ENCODE measurements at regions not wholly inside any gene's neighbourhood (a gene's known extent, or its start where the extent isn't known, plus 50 kb on each side); places are given as distances from the start of the nearest gene placed in this dataset.

- DNase-seq (ENCODE audit: low spot score): no peak
- no peak overlapping the region for H2BK120ac ChIP-seq (ENCODE audit: low read depth, low read length)
- no peak overlapping the region for H3K4me2 ChIP-seq (ENCODE audit: insufficient read depth, low read length, poor library complexity, severe bottlenecking)
- H3K9me3 ChIP-seq (replicated peaks in 1 of 2; ENCODE audit: control insufficient read depth in 2 of 2, insufficient read depth in 1 of 2, low read depth in 1 of 2, low read length in 2 of 2): no peaks in the 10 kb centered on the region
- H2BK12ac ChIP-seq (ENCODE audit: low read length): no peak overlapping the region
- H3K4ac ChIP-seq (ENCODE audit: low read length): no peak overlapping the region
- no peak overlapping the region for H2BK5ac ChIP-seq (ENCODE audit: low read length)
- no peaks in the 10 kb centered on the region for H3K36me3 ChIP-seq (replicated peaks in 1 of 2; ENCODE audit: control insufficient read depth in 2 of 2, insufficient read depth in 2 of 2, low read length in 2 of 2)
- WGBS, 2 donors (ENCODE audit: extremely low coverage in 2 of 2, insufficient read length in 2 of 2, insufficient replicate concordance in 1 of 2): no CpG with 5 or more reads among the region's 4 CpGs
- no peak overlapping the region for H3K4me3 ChIP-seq (ENCODE audit: low read length in 2 of 2)
- no peak overlapping the region for H2AFZ ChIP-seq (ENCODE audit: low read length)
- no peak overlapping the region for H3K23ac ChIP-seq (ENCODE audit: low read depth, low read length, poor library complexity)
- H4K8ac ChIP-seq (ENCODE audit: low read depth, low read length): no peak overlapping the region
- no peak overlapping the region for H3K27ac ChIP-seq (replicated peaks; ENCODE audit: low read length)
- H3K27me3 ChIP-seq (ENCODE audit: control insufficient read depth in 3 of 3, insufficient read depth in 3 of 3, low read depth in 1 of 3, low read length in 3 of 3): no peaks in the 10 kb centered on the region
- H2AK5ac ChIP-seq (ENCODE audit: low read depth, low read length): no peak overlapping the region
- H4K91ac ChIP-seq (ENCODE audit: low read depth, low read length, poor library complexity): no peak overlapping the region
- H3K79me1 ChIP-seq (ENCODE audit: low read depth, low read length): no peaks in the 10 kb centered on the region
- no peak overlapping the region for H2BK15ac ChIP-seq (ENCODE audit: low read length)
- H3K9ac ChIP-seq (ENCODE audit: low read depth, low read length, poor library complexity): no peak overlapping the region
- no peak overlapping the region for H3K18ac ChIP-seq (ENCODE audit: low read length)
- H3K14ac ChIP-seq (ENCODE audit: low read length): no peak overlapping the region
- no peaks in the 10 kb centered on the region for H3K4me1 ChIP-seq (ENCODE audit: control insufficient read depth in 2 of 2, insufficient read depth in 1 of 2, low read depth in 1 of 2, low read length in 2 of 2)
Observed at GRCh38 chrX:147468600-147468999, 443.1 kb upstream of the FMR1 start.

- Histone ChIP-seq H3K36me3 (replicated peaks in 1 of 2; ENCODE audit: control insufficient read depth in 2 of 2, insufficient read depth in 2 of 2, low read length in 2 of 2) (no peaks in the 10 kb centered on the region), H3K4ac (ENCODE audit: low read length) (no peak overlapping the region), H4K8ac (ENCODE audit: low read depth, low read length) (no peak overlapping the region), H3K9ac (ENCODE audit: low read depth, low read length, poor library complexity) (no peak overlapping the region), H2AFZ (ENCODE audit: low read length) (no peak overlapping the region), H2BK120ac (ENCODE audit: low read depth, low read length) (no peak overlapping the region), H3K23ac (ENCODE audit: low read depth, low read length, poor library complexity) (no peak overlapping the region), H3K9me3 (replicated peaks in 1 of 2; ENCODE audit: control insufficient read depth in 2 of 2, insufficient read depth in 1 of 2, low read depth in 1 of 2, low read length in 2 of 2) (no peaks in the 10 kb centered on the region), H3K4me1 (ENCODE audit: control insufficient read depth in 2 of 2, insufficient read depth in 1 of 2, low read depth in 1 of 2, low read length in 2 of 2) (no peaks in the 10 kb centered on the region), H3K4me2 (ENCODE audit: insufficient read depth, low read length, poor library complexity, severe bottlenecking) (no peak overlapping the region), H2AK5ac (ENCODE audit: low read depth, low read length) (no peak overlapping the region), H3K14ac (ENCODE audit: low read length) (no peak overlapping the region), H3K18ac (ENCODE audit: low read length) (no peak overlapping the region), H3K27me3 (ENCODE audit: control insufficient read depth in 3 of 3, insufficient read depth in 3 of 3, low read depth in 1 of 3, low read length in 3 of 3) (no peaks in the 10 kb centered on the region), H3K4me3 (ENCODE audit: low read length in 2 of 2) (no peak overlapping the region), H2BK15ac (ENCODE audit: low read length) (no peak overlapping the region), H2BK12ac (ENCODE audit: low read length) (no peak overlapping the region), H2BK5ac (ENCODE audit: low read length) (no peak overlapping the region), H3K79me1 (ENCODE audit: low read depth, low read length) (no peaks in the 10 kb centered on the region), H3K27ac (replicated peaks; ENCODE audit: low read length) (no peak overlapping the region), H4K91ac (ENCODE audit: low read depth, low read length, poor library complexity) (no peak overlapping the region)
- no peak for DNase-seq (ENCODE audit: low spot score)
- no CpG with 5 or more reads among the region's 7 CpGs for WGBS, 2 donors (ENCODE audit: extremely low coverage in 2 of 2, insufficient read length in 2 of 2, insufficient replicate concordance in 1 of 2)
Observed at GRCh38 chrX:147476008-147476407, 435.7 kb upstream of the FMR1 start.

GRCh38 chrX:147478899-147479298 lies 432.8 kb upstream of the FMR1 start:
- Histone ChIP-seq H2AK5ac (ENCODE audit: low read depth, low read length) (no peak overlapping the region), H3K79me1 (ENCODE audit: low read depth, low read length) (no peaks in the 10 kb centered on the region), H2AFZ (ENCODE audit: low read length) (no peak overlapping the region), H3K9ac (ENCODE audit: low read depth, low read length, poor library complexity) (no peak overlapping the region), H3K4me2 (ENCODE audit: insufficient read depth, low read length, poor library complexity, severe bottlenecking) (no peak overlapping the region), H3K9me3 (replicated peaks in 1 of 2; ENCODE audit: control insufficient read depth in 2 of 2, insufficient read depth in 1 of 2, low read depth in 1 of 2, low read length in 2 of 2) (no peaks in the 10 kb centered on the region), H2BK15ac (ENCODE audit: low read length) (no peak overlapping the region), H3K14ac (ENCODE audit: low read length) (no peak overlapping the region), H3K36me3 (replicated peaks in 1 of 2; ENCODE audit: control insufficient read depth in 2 of 2, insufficient read depth in 2 of 2, low read length in 2 of 2) (no peaks in the 10 kb centered on the region), H3K27ac (replicated peaks; ENCODE audit: low read length) (no peak overlapping the region), H3K4me1 (ENCODE audit: control insufficient read depth in 2 of 2, insufficient read depth in 1 of 2, low read depth in 1 of 2, low read length in 2 of 2) (no peaks in the 10 kb centered on the region), H2BK12ac (ENCODE audit: low read length) (no peak overlapping the region), H2BK5ac (ENCODE audit: low read length) (no peak overlapping the region), H3K4me3 (ENCODE audit: low read length in 2 of 2) (no peak overlapping the region), H3K23ac (ENCODE audit: low read depth, low read length, poor library complexity) (no peak overlapping the region), H3K4ac (ENCODE audit: low read length) (no peak overlapping the region), H2BK120ac (ENCODE audit: low read depth, low read length) (no peak overlapping the region), H3K18ac (ENCODE audit: low read length) (no peak overlapping the region), H4K91ac (ENCODE audit: low read depth, low read length, poor library complexity) (no peak overlapping the region), H4K8ac (ENCODE audit: low read depth, low read length) (no peak overlapping the region), H3K27me3 (ENCODE audit: control insufficient read depth in 3 of 3, insufficient read depth in 3 of 3, low read depth in 1 of 3, low read length in 3 of 3) (no peaks in the 10 kb centered on the region)
- no peak for DNase-seq (ENCODE audit: low spot score)
- no CpG with 5 or more reads among the region's 2 CpGs for WGBS, 2 donors (ENCODE audit: extremely low coverage in 2 of 2, insufficient read length in 2 of 2, insufficient replicate concordance in 1 of 2)

GRCh38 chrX:147485207-147485606 lies 426.5 kb upstream of the FMR1 start:
- Histone ChIP-seq H2AK5ac (ENCODE audit: low read depth, low read length) (no peak overlapping the region), H3K27me3 (ENCODE audit: control insufficient read depth in 3 of 3, insufficient read depth in 3 of 3, low read depth in 1 of 3, low read length in 3 of 3) (no peaks in the 10 kb centered on the region), H3K9ac (ENCODE audit: low read depth, low read length, poor library complexity) (no peak overlapping the region), H3K4me1 (ENCODE audit: control insufficient read depth in 2 of 2, insufficient read depth in 1 of 2, low read depth in 1 of 2, low read length in 2 of 2) (no peaks in the 10 kb centered on the region), H3K27ac (replicated peaks; ENCODE audit: low read length) (no peak overlapping the region), H3K9me3 (replicated peaks in 1 of 2; ENCODE audit: control insufficient read depth in 2 of 2, insufficient read depth in 1 of 2, low read depth in 1 of 2, low read length in 2 of 2) (no peaks in the 10 kb centered on the region), H3K23ac (ENCODE audit: low read depth, low read length, poor library complexity) (no peak overlapping the region), H3K4me3 (ENCODE audit: low read length in 2 of 2) (no peak overlapping the region), H3K79me1 (ENCODE audit: low read depth, low read length) (no peaks in the 10 kb centered on the region), H3K4ac (ENCODE audit: low read length) (no peak overlapping the region), H3K18ac (ENCODE audit: low read length) (no peak overlapping the region), H2BK5ac (ENCODE audit: low read length) (no peak overlapping the region), H2BK12ac (ENCODE audit: low read length) (no peak overlapping the region), H2BK120ac (ENCODE audit: low read depth, low read length) (no peak overlapping the region), H2AFZ (ENCODE audit: low read length) (no peak overlapping the region), H4K91ac (ENCODE audit: low read depth, low read length, poor library complexity) (no peak overlapping the region), H3K14ac (ENCODE audit: low read length) (no peak overlapping the region), H4K8ac (ENCODE audit: low read depth, low read length) (no peak overlapping the region), H3K36me3 (replicated peaks in 1 of 2; ENCODE audit: control insufficient read depth in 2 of 2, insufficient read depth in 2 of 2, low read length in 2 of 2) (no peaks in the 10 kb centered on the region), H2BK15ac (ENCODE audit: low read length) (no peak overlapping the region), H3K4me2 (ENCODE audit: insufficient read depth, low read length, poor library complexity, severe bottlenecking) (no peak overlapping the region)
- no CpG with 5 or more reads among the region's 2 CpGs for WGBS, 2 donors (ENCODE audit: extremely low coverage in 2 of 2, insufficient read length in 2 of 2, insufficient replicate concordance in 1 of 2)
- DNase-seq (ENCODE audit: low spot score): no peak

Data from neuronal stem cell (in vitro differentiated cells).